ENCODE measurements at regions not wholly inside any gene's neighbourhood (a gene's known extent, or its start where the extent isn't known, plus 50 kb on each side); places are given as distances from the start of the nearest gene placed in this dataset.

DNA sequence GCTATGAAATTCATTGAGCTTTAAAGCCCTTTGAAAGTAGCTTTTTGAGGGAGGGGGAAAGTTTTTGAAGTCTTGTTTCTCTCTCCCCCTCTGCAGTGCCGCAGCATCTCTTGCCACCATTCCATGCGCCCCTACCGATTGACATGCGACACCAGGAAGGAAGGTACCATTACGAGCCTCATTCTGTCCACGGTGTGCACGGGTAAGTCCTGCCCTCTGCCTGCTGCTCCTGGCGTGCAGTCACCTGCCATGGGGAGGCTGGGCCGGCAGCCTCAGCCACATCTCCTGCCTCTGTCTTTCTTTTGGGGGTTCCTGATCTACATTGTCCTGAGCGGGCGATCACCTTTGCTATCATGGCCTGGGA, 191.6 kb downstream of the GLI2 start:
- Mint-ChIP-seq H3K9me3 (peaks cover 7% of the 10 kb centered on the region), H3K4me1 (peaks cover 1% of the 10 kb centered on the region; the same call in 1 of the 2 replicates), H3K4me3 (no peak overlapping the region), H3K27ac (no peak overlapping the region), H3K36me3 (peaks cover 33% of the 10 kb centered on the region), H3K27me3 (ENCODE audit: low read depth) (no peaks in the 10 kb centered on the region)
- no peak for DNase-seq (ENCODE audit: low spot score)
- no peak for TF ChIP-seq ZNF423 (CRISPR knock-in tag; IDR thresholded peaks at IDR 0.05)
- TF ChIP-seq ZNF512 (CRISPR knock-in tag; IDR thresholded peaks at IDR 0.05; ENCODE audit: borderline replicate concordance), result no peak
- no peak for ATAC-seq
- ChIA-PET CTCF (no interaction called here), POLR2A (interaction anchor here (0.7 kb wide), 1 partner anchor 104 kb away, joined by 3 read pairs; no protein-coding TSS in a partner anchor)

DNA sequence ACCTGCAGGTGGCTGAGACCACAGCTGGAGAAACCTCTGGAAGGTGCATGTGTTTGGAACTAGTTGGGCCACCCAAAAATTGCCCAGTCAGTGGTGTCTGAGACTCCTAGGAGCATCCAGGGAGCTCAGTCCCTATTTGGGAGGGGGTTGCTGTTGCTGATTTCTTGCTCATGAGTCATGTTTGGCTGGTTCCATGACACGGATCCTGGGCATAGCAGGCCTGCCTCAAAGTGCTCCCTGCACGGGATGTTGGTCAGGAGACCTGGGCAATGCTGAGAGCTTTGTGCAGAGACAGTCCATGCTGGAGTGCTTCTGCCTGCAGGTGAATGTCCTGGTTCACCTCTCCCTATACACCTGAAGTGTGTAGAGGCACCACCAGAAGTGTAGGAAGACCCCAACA, 194.2 kb downstream of the GLI2 start:
- Mint-ChIP-seq H3K4me3 (no peak overlapping the region), H3K4me1 (peaks cover 16% of the 10 kb centered on the region), H3K27me3 (ENCODE audit: low read depth) (no peaks in the 10 kb centered on the region), H3K36me3 (peaks cover 35% of the 10 kb centered on the region), H3K9me3 (peaks cover 7% of the 10 kb centered on the region), H3K27ac (no peak overlapping the region)
- ChIA-PET POLR2A (no interaction called here), CTCF (no interaction called here)
- ATAC-seq (no peak), DNase-seq (ENCODE audit: low spot score) (no peak)
- TF ChIP-seq GABPB1 (CRISPR knock-in tag; IDR thresholded peaks at IDR 0.05) (no peak), HMGXB4 (CRISPR knock-in tag; IDR thresholded peaks at IDR 0.05) (no peak), ZBTB43 (CRISPR knock-in tag; IDR thresholded peaks at IDR 0.05) (no peak), ZNF232 (CRISPR knock-in tag; IDR thresholded peaks at IDR 0.05) (no peak), IRF1 (CRISPR knock-in tag; IDR thresholded peaks at IDR 0.05) (no peak), NFYB (CRISPR knock-in tag; conservative IDR thresholded peaks at IDR 0.05; ENCODE audit: low read depth) (no peak), AFF4 (CRISPR knock-in tag; IDR thresholded peaks at IDR 0.05; ENCODE audit: borderline replicate concordance) (no peak), MLX (CRISPR knock-in tag; IDR thresholded peaks at IDR 0.05) (no peak), MXD4 (CRISPR knock-in tag; IDR thresholded peaks at IDR 0.05; ENCODE audit: borderline replicate concordance) (no peak)
- TF ChIP-seq, protein P1, sequence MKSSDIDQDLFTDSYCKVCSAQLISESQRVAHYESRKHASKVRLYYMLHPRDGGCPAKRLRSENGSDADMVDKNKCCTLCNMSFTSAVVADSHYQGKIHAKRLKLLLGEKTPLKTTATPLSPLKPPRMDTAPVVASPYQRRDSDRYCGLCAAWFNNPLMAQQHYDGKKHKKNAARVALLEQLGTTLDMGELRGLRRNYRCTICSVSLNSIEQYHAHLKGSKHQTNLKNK (CRISPR knock-in tag; IDR thresholded peaks at IDR 0.05), result no peak
- TF ChIP-seq, protein P2, sequence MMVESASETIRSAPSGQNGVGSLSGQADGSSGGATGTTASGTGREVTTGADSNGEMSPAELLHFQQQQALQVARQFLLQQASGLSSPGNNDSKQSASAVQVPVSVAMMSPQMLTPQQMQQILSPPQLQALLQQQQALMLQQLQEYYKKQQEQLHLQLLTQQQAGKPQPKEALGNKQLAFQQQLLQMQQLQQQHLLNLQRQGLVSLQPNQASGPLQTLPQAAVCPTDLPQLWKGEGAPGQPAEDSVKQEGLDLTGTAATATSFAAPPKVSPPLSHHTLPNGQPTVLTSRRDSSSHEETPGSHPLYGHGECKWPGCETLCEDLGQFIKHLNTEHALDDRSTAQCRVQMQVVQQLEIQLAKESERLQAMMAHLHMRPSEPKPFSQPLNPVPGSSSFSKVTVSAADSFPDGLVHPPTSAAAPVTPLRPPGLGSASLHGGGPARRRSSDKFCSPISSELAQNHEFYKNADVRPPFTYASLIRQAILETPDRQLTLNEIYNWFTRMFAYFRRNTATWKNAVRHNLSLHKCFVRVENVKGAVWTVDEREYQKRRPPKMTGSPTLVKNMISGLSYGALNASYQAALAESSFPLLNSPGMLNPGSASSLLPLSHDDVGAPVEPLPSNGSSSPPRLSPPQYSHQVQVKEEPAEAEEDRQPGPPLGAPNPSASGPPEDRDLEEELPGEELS (CRISPR knock-in tag; IDR thresholded peaks at IDR 0.05), result no peak
- TF ChIP-seq, protein P3, sequence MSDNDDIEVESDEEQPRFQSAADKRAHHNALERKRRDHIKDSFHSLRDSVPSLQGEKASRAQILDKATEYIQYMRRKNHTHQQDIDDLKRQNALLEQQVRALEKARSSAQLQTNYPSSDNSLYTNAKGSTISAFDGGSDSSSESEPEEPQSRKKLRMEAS (CRISPR knock-in tag; IDR thresholded peaks at IDR 0.05), result no peak
